ENCODE measurements at regions not wholly inside any gene's neighbourhood (a gene's known extent, or its start where the extent isn't known, plus 50 kb on each side); places are given as distances from the start of the nearest gene placed in this dataset.

DNA sequence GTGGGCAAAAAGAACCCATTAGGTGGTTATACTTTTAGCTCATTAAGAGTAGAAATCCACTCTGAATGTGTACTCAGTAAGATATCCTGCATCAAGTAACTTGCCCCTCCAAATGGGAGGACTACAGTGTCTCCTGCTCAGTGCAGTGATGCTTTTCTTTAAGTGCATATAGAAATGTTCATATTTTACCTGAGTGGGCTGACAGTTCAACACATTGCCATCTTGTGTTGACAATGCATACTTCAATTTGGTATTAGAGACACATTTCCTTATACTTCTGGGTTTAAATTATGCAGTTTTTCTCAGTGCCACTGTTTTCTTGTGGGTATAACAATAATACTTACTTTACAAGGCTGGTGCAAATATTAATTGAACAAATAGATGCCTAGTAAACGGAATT, 318.6 kb upstream of the TMPRSS15 start:
- no peaks in the 10 kb centered on the region for H3K79me2 ChIP-seq
- H3K27ac ChIP-seq, result no peak overlapping the region
- TF ChIP-seq CTCF (IDR thresholded peaks at IDR 0.05), result no peak
- H3K27me3 ChIP-seq (ENCODE audit: control insufficient read depth, insufficient read depth, low read length), result no peaks in the 10 kb centered on the region
- no peak overlapping the region for H3K4me3 ChIP-seq (ENCODE audit: low read depth, low read length)
- no peaks in the 10 kb centered on the region for H3K4me1 ChIP-seq
- no peak overlapping the region for H3K9ac ChIP-seq
- no peak overlapping the region for H2AFZ ChIP-seq
- no peaks in the 10 kb centered on the region for H3K36me3 ChIP-seq (ENCODE audit: control insufficient read depth, insufficient read depth, low read length)
- no peak overlapping the region for H3K4me2 ChIP-seq (ENCODE audit: low read length)
- H3K9me3 ChIP-seq (ENCODE audit: control insufficient read depth, low read length), result no peaks in the 10 kb centered on the region

GRCh38 chr21:18723171-18723570, 319.6 kb upstream of the TMPRSS15 start:
- Histone ChIP-seq H3K4me3 (ENCODE audit: low read depth, low read length) (no peak overlapping the region), H3K79me2 (no peaks in the 10 kb centered on the region), H2AFZ (no peak overlapping the region), H3K9me3 (ENCODE audit: control insufficient read depth, low read length) (no peaks in the 10 kb centered on the region), H3K4me1 (no peaks in the 10 kb centered on the region), H3K27me3 (ENCODE audit: control insufficient read depth, insufficient read depth, low read length) (no peaks in the 10 kb centered on the region), H3K27ac (no peak overlapping the region), H3K4me2 (ENCODE audit: low read length) (no peak overlapping the region), H3K36me3 (ENCODE audit: control insufficient read depth, insufficient read depth, low read length) (no peaks in the 10 kb centered on the region), H3K9ac (no peak overlapping the region)
- no peak for TF ChIP-seq CTCF (IDR thresholded peaks at IDR 0.05)

GRCh38 chr21:18725653-18726052, 322.1 kb upstream of the TMPRSS15 start:
- no peaks in the 10 kb centered on the region for H3K27me3 ChIP-seq (ENCODE audit: control insufficient read depth, insufficient read depth, low read length)

GRCh38 chr21:18741954-18742353, 338.4 kb upstream of the TMPRSS15 start:
- no peaks in the 10 kb centered on the region for H3K9me3 ChIP-seq (ENCODE audit: control insufficient read depth, low read length)
- no peaks in the 10 kb centered on the region for H3K79me2 ChIP-seq
- TF ChIP-seq CTCF (IDR thresholded peaks at IDR 0.05), result no peak

More at GRCh38 chr21:18725653-18726052, 322.1 kb upstream of the TMPRSS15 start:
- Histone ChIP-seq H3K79me2 (no peaks in the 10 kb centered on the region), H3K9me3 (ENCODE audit: control insufficient read depth, low read length) (no peaks in the 10 kb centered on the region), H2AFZ (no peak overlapping the region), H3K4me1 (no peaks in the 10 kb centered on the region), H3K9ac (no peak overlapping the region), H3K36me3 (ENCODE audit: control insufficient read depth, insufficient read depth, low read length) (no peaks in the 10 kb centered on the region), H3K4me2 (ENCODE audit: low read length) (no peak overlapping the region), H3K4me3 (ENCODE audit: low read depth, low read length) (no peak overlapping the region), H3K27ac (no peak overlapping the region)
- no peak for TF ChIP-seq CTCF (IDR thresholded peaks at IDR 0.05)

GRCh38 chr21:18743531-18743930, 339.9 kb upstream of the TMPRSS15 start:
- Histone ChIP-seq H3K9ac (no peak overlapping the region), H2AFZ (no peak overlapping the region), H3K4me3 (ENCODE audit: low read depth, low read length) (no peak overlapping the region), H3K27me3 (ENCODE audit: control insufficient read depth, insufficient read depth, low read length) (no peaks in the 10 kb centered on the region), H3K4me2 (ENCODE audit: low read length) (no peak overlapping the region), H3K79me2 (no peaks in the 10 kb centered on the region), H3K9me3 (ENCODE audit: control insufficient read depth, low read length) (no peaks in the 10 kb centered on the region), H3K4me1 (no peaks in the 10 kb centered on the region), H3K27ac (no peak overlapping the region), H3K36me3 (ENCODE audit: control insufficient read depth, insufficient read depth, low read length) (no peaks in the 10 kb centered on the region)
- TF ChIP-seq CTCF (IDR thresholded peaks at IDR 0.05), result no peak

More at GRCh38 chr21:18741954-18742353, 338.4 kb upstream of the TMPRSS15 start:
- H3K27me3 ChIP-seq (ENCODE audit: control insufficient read depth, insufficient read depth, low read length), result no peaks in the 10 kb centered on the region
- no peaks in the 10 kb centered on the region for H3K36me3 ChIP-seq (ENCODE audit: control insufficient read depth, insufficient read depth, low read length)
- no peak overlapping the region for H3K27ac ChIP-seq
- no peak overlapping the region for H2AFZ ChIP-seq
- H3K4me3 ChIP-seq (ENCODE audit: low read depth, low read length), result no peak overlapping the region
- H3K4me2 ChIP-seq (ENCODE audit: low read length), result no peak overlapping the region
- no peak overlapping the region for H3K9ac ChIP-seq
- H3K4me1 ChIP-seq, result no peaks in the 10 kb centered on the region
